CD1c-positive myeloid dendritic cell (primary cell): ENCODE measurements at regions not wholly inside any gene's neighbourhood (a gene's known extent, or its start where the extent isn't known, plus 50 kb on each side); places are given as distances from the start of the nearest gene placed in this dataset.

Experiments
- DNase-seq: peaks from one replicate; pipeline ENCODE4 v3.0.0-alpha.2; 2016; ENCODE audit errors: extremely low spot score

- DNase-seq: no peak
Observed at GRCh38 chr2:183214680-183215079, 90.4 kb downstream of the NUP35 start.

- DNase-seq: no peak
Observed at GRCh38 chr2:183215917-183216316, 91.7 kb downstream of the NUP35 start.

- DNase-seq: no peak
Observed at GRCh38 chr2:183219888-183220287, 95.6 kb downstream of the NUP35 start.

- no peak for DNase-seq
Observed at GRCh38 chr2:183222751-183223150, 98.5 kb downstream of the NUP35 start.

GRCh38 chr2:183224948-183225347, 100.7 kb downstream of the NUP35 start:
- DNase-seq: no peak

- DNase-seq: no peak
Observed at GRCh38 chr2:183227176-183227575, 102.9 kb downstream of the NUP35 start.

- no peak for DNase-seq
Observed at GRCh38 chr2:183229386-183229785, 105.1 kb downstream of the NUP35 start.

- no peak for DNase-seq
Observed at GRCh38 chr2:183232161-183232865, 108.1 kb downstream of the NUP35 start.

- DNase-seq: no peak
Observed at GRCh38 chr2:183242937-183243336, 118.7 kb downstream of the NUP35 start.

- DNase-seq: no peak
Observed at GRCh38 chr2:183243758-183244157, 119.5 kb downstream of the NUP35 start.

- no peak for DNase-seq
Observed at GRCh38 chr2:183244300-183244844, 120.1 kb downstream of the NUP35 start.

GRCh38 chr2:183248866-183249567, 124.8 kb downstream of the NUP35 start:
- DNase-seq: peak; percentile 6

GRCh38 chr2:183250061-183250460, 125.8 kb downstream of the NUP35 start:
- DNase-seq: no peak

GRCh38 chr2:183250472-183250871, 126.2 kb downstream of the NUP35 start:
- no peak for DNase-seq

GRCh38 chr2:183253441-183254130, 129.3 kb downstream of the NUP35 start:
- DNase-seq: no peak

GRCh38 chr2:183255411-183255810, 131.2 kb downstream of the NUP35 start:
- DNase-seq: no peak

GRCh38 chr2:183259921-183260320, 135.7 kb downstream of the NUP35 start:
- DNase-seq: no peak

- DNase-seq: no peak
Observed at GRCh38 chr2:183260527-183260926, 136.3 kb downstream of the NUP35 start.

- DNase-seq: no peak
Observed at GRCh38 chr2:183264890-183265535, 140.8 kb downstream of the NUP35 start.

- DNase-seq: no peak
Observed at GRCh38 chr2:183267148-183267827, 143.0 kb downstream of the NUP35 start.

GRCh38 chr2:183269956-183270355, 145.7 kb downstream of the NUP35 start:
- DNase-seq: no peak
